Thyroid gland (tissue), 4 donors: ENCODE measurements at regions not wholly inside any gene's neighbourhood (a gene's known extent, or its start where the extent isn't known, plus 50 kb on each side); places are given as distances from the start of the nearest gene placed in this dataset.

ENCODE experiments used
- DNase-seq, 2 donors: peaks; one replicate each; pipeline ENCODE4 v3.0.0-alpha.2; 2019
- H3K27ac ChIP-seq, 3 donors: fragments of 200-600 bp; sonication (generic); 1 replicate in 2 of 3; 2 replicates in 1 of 3; pipeline ENCODE4 v1.5.1; 2016 to 2019; ENCODE audit warnings: mild to moderate bottlenecking in 1 of 3, moderate library complexity in 1 of 3
- H3K27me3 ChIP-seq: fragments of 200-600 bp; sonication (generic); one replicate; pipeline ENCODE4 v1.5.1; 2019
- H3K36me3 ChIP-seq, 2 donors: fragments of 200-600 bp; sonication (generic); one replicate each; pipeline ENCODE4 v1.5.1; 2016 to 2019
- H3K4me1 ChIP-seq, 2 donors: fragments of 200-600 bp; sonication (generic); one replicate each; pipeline ENCODE4 v1.5.1; 2017 to 2019
- H3K4me3 ChIP-seq, 3 donors: fragments of 200-600 bp; sonication (generic); replicated peaks in 1 of 3; 1 replicate in 2 of 3; 2 replicates in 1 of 3; pipeline ENCODE4 v1.5.1; 2016; ENCODE audit warnings: mild to moderate bottlenecking in 1 of 3
- H3K9me3 ChIP-seq: fragments of 200-600 bp; sonication (generic); one replicate; pipeline ENCODE4 v1.5.1; 2017
- CTCF ChIP-seq, 6 experiments: fragments of 200-600 bp in 3 of 6; fragments of 450-650 bp in 3 of 6; sonication (generic) in 3 of 6; IDR thresholded peaks; one replicate each; pipeline ENCODE4 v1.5.1; 2016 to 2019; ENCODE audit warnings: antibody characterized with exemption in 6 of 6, mild to moderate bottlenecking in 2 of 6, inconsistent platforms in 1 of 6, moderate library complexity in 1 of 6
- POLR2A ChIP-seq, 2 donors: fragments of 450-650 bp; IDR thresholded peaks; one replicate each; pipeline ENCODE4 v1.6.1; 2017; ENCODE audit warnings: antibody characterized with exemption in 2 of 2, mild to moderate bottlenecking in 2 of 2, moderate library complexity in 1 of 2
- WGBS, 2 donors: methylation state at CpG; one replicate each; pipeline ENCODE4 v1.1.5; 2017; 5-methylcytosine and 5-hydroxymethylcytosine counted together
- intact Hi-C: fragments of 100-400 bp; cut with DNase I; formaldehyde crosslinking; loops from one replicate; pipeline ENCODE4 v1.15.1; 2023

GRCh38 chr13:76293751-76294150 lies 592.5 kb downstream of the KCTD12 start:
- Histone ChIP-seq H3K4me3 (no peak overlapping the region), H3K27me3 (no peaks in the 10 kb centered on the region), H3K4me1 (no peaks in the 10 kb centered on the region), H3K27ac (no peak overlapping the region), H3K9me3 (no peaks in the 10 kb centered on the region), H3K36me3 (no peaks in the 10 kb centered on the region)
- TF ChIP-seq POLR2A (IDR thresholded peaks at IDR 0.05), result no peak
- no peak for TF ChIP-seq CTCF (IDR thresholded peaks at IDR 0.05)
- intact Hi-C loops, result no loop called here
- no peak for DNase-seq

DNA sequence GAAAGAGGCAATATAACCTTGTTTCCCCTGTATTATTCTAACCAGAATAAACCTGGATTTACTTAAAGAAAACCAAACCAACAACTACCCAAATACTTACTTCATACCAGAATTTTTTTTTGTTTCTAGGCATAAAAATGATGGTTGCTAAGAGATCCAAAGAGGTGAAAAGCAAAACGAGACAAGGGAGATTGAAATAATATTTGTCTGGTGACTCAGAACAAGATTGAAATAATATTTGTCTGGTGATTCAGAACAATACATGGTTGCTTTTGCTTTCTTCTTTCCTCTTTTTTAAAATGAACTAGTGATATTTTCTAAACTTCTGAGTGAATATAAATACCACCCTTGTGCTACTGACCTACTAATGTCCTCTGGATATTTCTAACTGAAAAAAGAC lies 592.9 kb downstream of the KCTD12 start:
- WGBS, 2 donors, result 21 to 30% methylated on average over 1 of the region's 1 CpG
- DNase-seq, result no peak
- H3K4me3 ChIP-seq, result no peak overlapping the region
- no peak overlapping the region for H3K27ac ChIP-seq
- H3K27me3 ChIP-seq, result no peaks in the 10 kb centered on the region
- intact Hi-C loops, result no loop called here
- no peaks in the 10 kb centered on the region for H3K4me1 ChIP-seq
- H3K36me3 ChIP-seq, result no peaks in the 10 kb centered on the region
- no peak for TF ChIP-seq POLR2A (IDR thresholded peaks at IDR 0.05)
- no peaks in the 10 kb centered on the region for H3K9me3 ChIP-seq

- intact Hi-C loops, result no loop called here
- H3K9me3 ChIP-seq, result no peaks in the 10 kb centered on the region
- TF ChIP-seq POLR2A (IDR thresholded peaks at IDR 0.05), result no peak
- no peak for TF ChIP-seq CTCF (IDR thresholded peaks at IDR 0.05)
- no peak overlapping the region for H3K4me3 ChIP-seq
- 95% methylated on average over 3 of the region's 3 CpGs for WGBS, 2 donors
- no peaks in the 10 kb centered on the region for H3K36me3 ChIP-seq
- no peak overlapping the region for H3K27ac ChIP-seq
- H3K27me3 ChIP-seq, result no peaks in the 10 kb centered on the region
- DNase-seq, result no peak
- H3K4me1 ChIP-seq, result no peaks in the 10 kb centered on the region
Measured at GRCh38 chr13:76292726-76293125, 593.5 kb downstream of the KCTD12 start.

GRCh38 chr13:76292031-76292430 lies 594.2 kb downstream of the KCTD12 start:
- 92% methylated on average over 3 of the region's 3 CpGs for WGBS, 2 donors
- no peak overlapping the region for H3K4me3 ChIP-seq
- H3K4me1 ChIP-seq, result no peaks in the 10 kb centered on the region
- no peak for TF ChIP-seq CTCF (IDR thresholded peaks at IDR 0.05)
- TF ChIP-seq POLR2A (IDR thresholded peaks at IDR 0.05), result no peak
- no peaks in the 10 kb centered on the region for H3K9me3 ChIP-seq
- no peak for DNase-seq
- H3K27ac ChIP-seq, result no peak overlapping the region
- no peaks in the 10 kb centered on the region for H3K36me3 ChIP-seq
- H3K27me3 ChIP-seq, result no peaks in the 10 kb centered on the region
- intact Hi-C loops, result no loop called here

DNA sequence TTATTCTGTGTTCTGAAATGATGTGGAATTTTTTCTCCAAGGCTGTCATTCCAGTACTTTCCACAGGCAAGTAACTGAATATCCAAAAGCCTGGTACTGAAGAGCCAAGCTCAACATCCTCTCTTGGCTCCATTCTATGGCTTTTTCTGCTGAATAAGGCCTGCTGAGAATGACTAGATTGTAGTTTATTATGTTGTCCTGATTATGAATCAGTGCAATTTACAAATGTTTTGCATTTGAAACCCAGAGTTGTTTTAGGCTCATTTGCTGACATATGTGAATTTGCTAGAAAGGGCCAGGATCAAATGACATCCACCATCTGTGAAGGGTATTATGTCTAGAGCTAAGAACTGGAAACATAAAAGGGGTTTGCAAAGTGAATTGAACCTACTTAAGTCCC lies 596.6 kb downstream of the KCTD12 start:
- Histone ChIP-seq H3K4me1 (no peaks in the 10 kb centered on the region), H3K27me3 (no peaks in the 10 kb centered on the region), H3K4me3 (no peak overlapping the region), H3K36me3 (no peaks in the 10 kb centered on the region), H3K27ac (no peak overlapping the region), H3K9me3 (no peaks in the 10 kb centered on the region)
- DNase-seq, result no peak
- intact Hi-C loops, result no loop called here
- TF ChIP-seq CTCF (IDR thresholded peaks at IDR 0.05) (no peak), POLR2A (IDR thresholded peaks at IDR 0.05) (no peak)

DNA sequence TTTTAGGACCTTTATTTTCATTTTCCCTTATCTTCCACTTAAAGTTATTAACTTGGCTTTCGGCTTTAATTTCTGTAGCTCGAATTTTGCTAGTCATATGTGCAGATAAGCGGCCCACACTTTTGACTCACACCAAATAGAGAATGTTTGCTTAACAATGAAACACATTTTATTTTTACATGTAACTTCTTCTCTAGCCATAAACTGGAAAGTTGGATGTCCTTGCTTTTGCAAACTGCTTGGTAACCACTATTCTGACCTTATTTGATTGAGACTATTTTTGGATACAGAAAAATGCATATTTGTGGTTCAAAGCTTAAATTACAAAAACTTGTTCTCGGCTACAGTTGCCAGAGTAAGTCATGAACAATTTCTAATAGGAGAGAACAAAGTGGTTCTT lies 600.0 kb downstream of the KCTD12 start:
- no peaks in the 10 kb centered on the region for H3K4me1 ChIP-seq
- no peaks in the 10 kb centered on the region for H3K9me3 ChIP-seq
- no peak overlapping the region for H3K4me3 ChIP-seq
- DNase-seq, result no peak
- 71 to 75% methylated on average over 4 of the region's 4 CpGs for WGBS, 2 donors
- intact Hi-C loops, result no loop called here
- no peak for TF ChIP-seq POLR2A (IDR thresholded peaks at IDR 0.05)
- TF ChIP-seq CTCF (IDR thresholded peaks at IDR 0.05), result no peak
- no peaks in the 10 kb centered on the region for H3K27me3 ChIP-seq
- no peaks in the 10 kb centered on the region for H3K36me3 ChIP-seq
- H3K27ac ChIP-seq, result no peak overlapping the region
